Breast epithelium (tissue), 3 donors: ENCODE measurements at regions not wholly inside any gene's neighbourhood (a gene's known extent, or its start where the extent isn't known, plus 50 kb on each side); places are given as distances from the start of the nearest gene placed in this dataset.

Experiments
- POLR2A ChIP-seq: fragments of 450-650 bp; IDR thresholded peaks from one replicate; pipeline ENCODE4 v1.6.1; 2016; ENCODE audit warnings: antibody characterized with exemption, mild to moderate bottlenecking, moderate library complexity
- TF ChIP-seq, protein P1 (sequence below), 3 donors: fragments of 450-650 bp; IDR thresholded peaks; one replicate each; pipeline ENCODE4 v1.5.1; 2016 to 2017; ENCODE audit warnings: antibody characterized with exemption in 3 of 3, mild to moderate bottlenecking in 3 of 3, moderate library complexity in 3 of 3

DNA sequence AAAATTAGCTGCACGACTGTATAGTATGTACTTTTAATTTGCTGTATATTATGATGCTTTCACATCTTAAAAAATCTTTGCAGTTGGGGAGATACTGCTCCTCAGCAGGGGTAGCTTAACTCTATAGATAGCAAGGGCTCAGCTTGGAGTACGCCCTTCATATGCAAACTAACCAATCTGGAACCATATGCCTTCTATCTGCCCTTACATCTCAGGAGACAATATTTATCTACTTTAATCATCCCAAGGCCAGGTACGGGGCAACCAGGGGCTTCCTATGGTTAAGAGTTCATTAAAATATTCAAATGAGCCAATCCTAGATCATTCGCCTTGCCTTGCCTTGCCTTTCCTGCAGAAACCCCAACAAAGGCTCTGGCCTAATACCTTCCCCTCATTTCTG is 204.1 kb upstream of the ZBTB20 start:
- TF ChIP-seq, protein P1, sequence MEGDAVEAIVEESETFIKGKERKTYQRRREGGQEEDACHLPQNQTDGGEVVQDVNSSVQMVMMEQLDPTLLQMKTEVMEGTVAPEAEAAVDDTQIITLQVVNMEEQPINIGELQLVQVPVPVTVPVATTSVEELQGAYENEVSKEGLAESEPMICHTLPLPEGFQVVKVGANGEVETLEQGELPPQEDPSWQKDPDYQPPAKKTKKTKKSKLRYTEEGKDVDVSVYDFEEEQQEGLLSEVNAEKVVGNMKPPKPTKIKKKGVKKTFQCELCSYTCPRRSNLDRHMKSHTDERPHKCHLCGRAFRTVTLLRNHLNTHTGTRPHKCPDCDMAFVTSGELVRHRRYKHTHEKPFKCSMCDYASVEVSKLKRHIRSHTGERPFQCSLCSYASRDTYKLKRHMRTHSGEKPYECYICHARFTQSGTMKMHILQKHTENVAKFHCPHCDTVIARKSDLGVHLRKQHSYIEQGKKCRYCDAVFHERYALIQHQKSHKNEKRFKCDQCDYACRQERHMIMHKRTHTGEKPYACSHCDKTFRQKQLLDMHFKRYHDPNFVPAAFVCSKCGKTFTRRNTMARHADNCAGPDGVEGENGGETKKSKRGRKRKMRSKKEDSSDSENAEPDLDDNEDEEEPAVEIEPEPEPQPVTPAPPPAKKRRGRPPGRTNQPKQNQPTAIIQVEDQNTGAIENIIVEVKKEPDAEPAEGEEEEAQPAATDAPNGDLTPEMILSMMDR (IDR thresholded peaks at IDR 0.05) = no peak
- no peak for TF ChIP-seq POLR2A
